D341Med (cell line): ENCODE measurements at regions not wholly inside any gene's neighbourhood (a gene's known extent, or its start where the extent isn't known, plus 50 kb on each side); places are given as distances from the start of the nearest gene placed in this dataset.
"Not testable (repeated sequence)": the region's sequence is repeated elsewhere in the genome, so short reads cannot be mapped to it uniquely, and the experiment has no call there.

Experiments
- DNase-seq: peaks from one replicate; pipeline ENCODE4 v3.0.0; 2012; ENCODE audit warnings: low spot score

GRCh38 chr3:154901278-154901677 is 178.8 kb upstream of the MME start:
- DNase-seq: no peak

GRCh38 chr3:154900816-154901215 is 179.3 kb upstream of the MME start:
- DNase-seq: no peak

DNA sequence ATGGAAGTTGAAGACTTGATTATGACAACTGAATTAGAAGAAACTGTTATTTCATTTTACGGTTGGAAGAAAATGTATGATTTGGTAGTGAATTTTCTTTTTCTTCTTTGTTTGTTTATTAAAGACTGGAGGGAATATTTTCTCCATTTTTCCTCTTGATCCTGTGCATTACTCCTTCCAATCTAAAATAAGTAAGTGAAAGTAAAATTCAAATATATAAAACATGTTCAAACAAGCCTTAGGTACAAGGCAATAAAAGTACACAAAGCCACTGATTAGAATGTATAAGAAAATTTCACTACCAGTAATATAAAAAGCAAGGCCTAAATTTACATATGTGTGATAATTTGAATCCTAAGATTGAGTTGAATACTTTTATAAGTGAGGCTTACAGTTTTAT is 181.2 kb upstream of the MME start:
- DNase-seq: no peak

GRCh38 chr3:154898443-154898842 is 181.7 kb upstream of the MME start:
- DNase-seq: no peak

DNA sequence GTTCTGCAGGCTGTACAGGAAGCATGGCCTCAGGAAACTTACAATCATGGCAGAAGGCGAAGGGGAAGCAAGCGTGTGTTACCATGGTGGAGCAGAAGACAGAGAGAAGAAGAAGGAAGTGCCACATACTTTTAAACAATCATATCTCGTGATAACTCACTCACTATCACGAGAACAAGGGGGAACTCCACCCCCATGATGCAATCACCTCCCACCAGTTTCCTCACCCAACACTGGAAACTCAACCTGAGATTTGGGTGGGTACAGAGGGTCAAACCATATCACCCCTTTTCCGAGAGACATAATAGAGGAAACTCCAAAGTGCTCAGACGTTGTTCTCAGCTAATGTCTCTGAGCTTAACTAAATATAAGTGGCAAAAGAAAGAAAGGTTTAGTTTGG is 186.3 kb upstream of the MME start:
- DNase-seq: no peak

- DNase-seq: no peak
These were observed 190.9 kb upstream of the MME start for GRCh38 chr3:154889227-154889634.

GRCh38 chr3:154887869-154888268 is 192.2 kb upstream of the MME start:
- DNase-seq: no peak

GRCh38 chr3:154886437-154886836 is 193.7 kb upstream of the MME start:
- no peak for DNase-seq

DNA sequence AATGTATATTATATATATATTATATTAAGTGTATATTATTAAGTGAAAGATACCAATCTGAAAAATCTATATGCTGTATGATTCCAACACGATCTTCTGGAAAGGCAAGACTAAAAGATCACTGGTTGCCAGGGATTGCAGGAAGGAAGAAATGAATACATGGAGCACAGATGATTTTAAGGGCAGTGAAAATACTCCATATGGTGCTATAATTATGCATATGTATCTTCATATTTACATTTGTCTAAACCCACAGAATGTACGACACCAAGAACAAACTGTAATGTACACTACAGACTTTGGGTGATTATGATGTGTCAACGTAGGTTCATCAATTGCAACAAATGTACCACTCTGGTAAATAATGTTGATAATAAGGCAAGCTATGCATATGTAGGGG is 194.7 kb upstream of the MME start:
- no peak for DNase-seq

DNA sequence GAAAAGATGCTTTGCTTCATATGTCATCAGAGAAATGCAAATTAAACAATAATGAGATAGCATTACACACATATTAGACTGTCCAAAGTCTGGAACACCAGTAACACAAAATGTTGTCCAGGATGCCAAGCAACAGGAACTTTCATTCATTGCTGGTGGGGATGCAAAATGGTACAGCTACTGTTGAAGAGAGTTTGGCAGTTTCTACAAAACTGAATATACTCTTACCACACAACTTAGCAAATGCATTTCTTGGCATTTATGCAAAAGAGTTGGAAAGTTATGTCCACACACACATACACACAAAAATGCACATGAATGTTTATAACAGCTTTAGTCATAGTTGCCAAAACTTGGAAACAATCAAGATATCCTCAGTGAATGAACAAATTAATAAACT is 195.2 kb upstream of the MME start:
- no peak for DNase-seq

GRCh38 chr3:154875142-154875541 is 205.0 kb upstream of the MME start:
- no peak for DNase-seq

DNA sequence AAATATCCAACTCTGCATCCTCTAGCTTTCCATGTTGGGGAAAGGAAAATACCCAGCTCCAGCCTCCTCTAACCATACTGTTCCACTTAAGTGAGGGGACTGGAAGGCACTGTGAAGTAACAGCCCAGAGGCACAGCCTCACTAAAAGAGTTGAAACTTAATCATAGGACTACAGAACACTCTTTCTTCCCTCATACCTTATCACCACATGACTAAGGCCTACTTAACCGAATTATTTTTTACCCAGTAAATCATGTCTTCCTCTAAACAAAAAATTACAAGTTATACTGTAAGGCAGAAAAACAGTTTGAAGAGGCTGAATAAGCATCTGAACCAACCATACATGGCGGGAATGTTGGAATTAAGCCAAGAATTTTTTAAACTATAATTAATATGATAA is 207.4 kb upstream of the MME start:
- no peak for DNase-seq

- DNase-seq: no peak
These were observed 208.0 kb upstream of the MME start for GRCh38 chr3:154872074-154872473.

- no peak for DNase-seq
These were observed 215.2 kb upstream of the MME start for GRCh38 chr3:154864947-154865346.

DNA sequence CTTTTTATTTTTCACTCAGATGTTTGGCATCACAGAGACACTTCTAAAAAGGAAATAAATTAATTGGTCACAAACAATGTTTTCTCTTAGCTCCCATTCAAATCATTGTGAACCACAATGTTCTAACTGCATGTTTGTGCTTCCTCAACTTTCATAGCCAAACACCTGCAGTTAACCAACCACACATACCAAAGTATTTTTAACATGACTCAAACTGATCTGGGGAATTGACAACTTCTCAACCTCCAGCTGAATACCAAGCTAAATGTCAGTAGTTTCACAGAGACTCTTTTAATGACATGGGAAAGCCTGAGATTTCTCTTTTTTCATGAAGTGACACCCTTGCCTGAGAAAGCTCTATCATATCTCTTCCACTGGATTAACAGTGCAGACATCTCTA is 217.9 kb upstream of the MME start:
- no peak for DNase-seq

DNA sequence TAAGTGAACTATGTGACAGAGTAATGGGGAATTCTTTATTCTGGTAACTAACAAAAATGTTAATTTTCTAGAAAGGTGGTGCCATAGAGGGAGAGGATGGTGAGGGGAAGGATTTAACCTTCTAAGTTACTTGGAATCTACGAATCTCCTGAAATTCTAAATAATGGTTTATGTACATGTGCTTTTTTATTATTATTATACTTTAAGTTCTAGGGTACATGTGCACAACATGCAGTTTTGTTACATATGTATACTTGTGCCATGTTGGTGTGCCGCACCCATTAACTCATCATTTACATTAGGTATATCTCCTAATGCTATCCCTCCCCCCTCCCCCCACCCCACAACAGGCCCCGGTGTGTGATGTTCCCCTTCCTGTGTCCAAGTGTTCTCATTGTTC is 227.1 kb upstream of the MME start:
- not testable (repeated sequence) for DNase-seq

- no peak for DNase-seq
These were observed 227.6 kb upstream of the MME start for GRCh38 chr3:154852515-154852914.

DNA sequence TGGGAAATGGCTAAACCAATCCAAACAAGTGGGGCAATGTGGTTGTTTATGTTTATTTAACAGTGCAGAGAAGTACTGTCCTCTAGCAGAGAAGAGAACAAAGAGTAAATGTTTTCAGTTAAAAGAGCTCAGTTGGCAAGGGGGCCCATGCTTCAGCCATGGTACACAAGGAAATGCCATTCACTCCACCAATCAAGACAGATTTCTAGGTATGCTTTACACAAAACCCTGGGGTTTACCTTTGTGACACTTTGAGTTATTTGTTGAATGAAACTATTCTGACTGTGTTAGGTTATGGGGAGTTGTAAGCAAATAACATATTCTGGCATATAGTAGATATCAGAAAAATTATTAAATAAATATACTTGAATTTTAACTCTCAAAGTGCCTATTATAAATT is 228.5 kb upstream of the MME start:
- DNase-seq: no peak

DNA sequence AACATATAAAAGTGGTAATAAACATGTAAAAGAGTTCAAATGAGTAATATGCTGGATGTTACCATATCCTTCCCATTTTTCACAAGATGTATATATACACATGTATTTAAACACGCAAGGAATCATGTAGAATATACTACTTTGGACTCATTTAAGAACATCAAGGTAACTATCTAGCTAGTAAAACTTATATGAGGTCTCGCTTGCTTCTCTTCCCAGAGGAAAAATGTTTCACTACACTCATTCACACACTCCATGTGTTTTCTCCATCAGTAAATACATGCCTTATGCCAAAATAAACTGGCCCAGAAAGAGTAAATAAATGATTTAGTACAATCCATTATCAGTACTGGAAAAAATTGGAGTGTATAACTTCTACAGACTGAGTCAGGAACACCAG is 229.2 kb upstream of the MME start:
- no peak for DNase-seq

DNA sequence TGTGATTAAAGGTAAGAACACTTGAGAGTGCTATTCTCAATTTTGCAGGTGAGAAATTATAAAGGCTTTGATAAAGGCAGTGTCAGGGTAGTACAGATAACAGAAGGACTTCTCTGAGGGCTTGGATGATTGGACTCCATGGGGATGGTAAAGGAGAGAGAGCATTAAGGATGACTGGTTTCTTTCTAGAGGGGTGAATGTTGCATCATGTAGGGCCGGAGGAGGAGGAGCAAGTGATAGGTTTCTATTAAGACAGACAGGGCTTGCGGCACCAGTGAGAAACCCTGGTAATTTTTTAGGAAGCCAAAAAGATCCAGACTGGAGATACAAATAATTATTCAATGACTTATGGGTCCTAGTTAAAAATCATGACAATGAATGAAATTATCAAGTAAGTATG is 230.7 kb upstream of the MME start:
- no peak for DNase-seq

DNA sequence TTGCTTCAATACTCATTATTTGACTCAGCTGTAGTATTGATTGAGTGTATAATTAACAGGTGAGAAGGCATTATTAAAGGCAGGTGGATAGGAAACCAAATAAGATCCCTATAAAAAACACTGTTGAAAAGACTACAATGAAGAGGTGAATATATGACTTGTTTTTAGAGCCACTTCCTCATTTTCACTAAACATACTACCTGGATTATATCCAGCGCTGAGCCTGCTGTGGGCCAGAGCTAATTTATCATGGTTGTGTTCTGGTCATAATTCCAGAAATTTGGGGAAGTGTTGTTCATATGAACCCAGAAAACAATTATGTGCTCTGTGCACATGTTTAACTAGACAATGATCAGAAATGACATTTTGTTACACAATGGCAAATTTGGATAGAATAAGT is 235.3 kb upstream of the MME start:
- no peak for DNase-seq

DNA sequence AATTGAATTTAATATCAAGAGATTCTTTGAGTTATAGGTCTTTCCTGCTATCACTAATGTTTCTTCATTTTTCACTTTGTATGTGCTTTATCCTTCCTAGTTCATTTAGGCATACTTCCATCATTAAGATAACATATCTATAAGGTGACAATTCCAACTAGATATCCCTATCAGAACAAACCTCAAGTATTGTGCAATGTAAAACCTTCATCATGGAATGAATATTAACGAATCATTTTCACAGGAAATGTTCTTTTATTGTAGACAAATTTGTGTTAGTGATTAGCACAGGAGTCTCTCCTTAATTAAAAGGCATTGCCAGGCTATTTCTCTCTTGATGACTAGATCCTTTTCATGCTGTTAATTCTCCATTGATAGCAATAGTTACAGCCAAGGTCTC is 236.5 kb upstream of the MME start:
- DNase-seq: no peak

DNA sequence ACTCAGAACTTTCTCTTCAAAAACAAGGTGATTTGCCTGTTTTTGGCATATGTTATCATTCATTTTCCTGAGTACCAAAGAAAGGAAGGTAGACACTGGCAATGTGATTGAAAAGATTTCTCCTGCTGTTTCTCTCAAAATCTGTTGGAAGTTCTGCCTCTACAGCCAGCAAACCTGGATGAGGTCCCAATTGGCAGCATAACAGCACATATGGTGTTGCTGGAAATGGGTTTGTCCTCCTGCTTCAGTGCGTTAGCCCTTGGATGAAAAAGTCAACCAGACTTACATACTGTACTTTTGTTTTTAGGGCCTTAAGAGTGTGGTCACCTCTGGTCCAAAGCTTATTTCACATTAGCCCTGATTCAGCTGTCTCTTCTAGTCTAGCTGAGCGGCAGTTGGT is 237.6 kb upstream of the MME start:
- no peak for DNase-seq

- DNase-seq: no peak
These were observed 244.5 kb upstream of the MME start for GRCh38 chr3:154835639-154836038.

- not testable (repeated sequence) for DNase-seq
These were observed 245.3 kb upstream of the MME start for GRCh38 chr3:154834831-154835230.
